ENCODE measurements at regions not wholly inside any gene's neighbourhood (a gene's known extent, or its start where the extent isn't known, plus 50 kb on each side); places are given as distances from the start of the nearest gene placed in this dataset.

DNA sequence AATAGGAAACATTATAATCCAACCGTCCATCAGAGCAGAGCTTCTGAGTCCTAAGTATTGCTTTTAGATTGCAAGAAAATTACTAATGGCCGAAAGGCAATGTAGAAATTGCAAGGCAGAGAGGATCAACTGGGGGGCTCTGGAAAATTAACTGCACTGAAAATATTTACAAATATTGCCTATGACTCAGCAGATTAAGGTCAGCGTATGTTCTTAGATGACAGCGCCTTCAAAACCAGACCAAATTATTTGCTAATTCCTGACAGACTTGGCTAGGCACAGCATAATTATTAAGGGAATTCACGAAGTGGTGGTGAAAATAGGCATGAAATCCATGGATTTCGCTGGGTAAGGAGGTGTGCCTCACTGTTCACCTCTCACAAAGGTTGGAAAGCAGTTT lies 947.7 kb downstream of the TUSC7 start:
- DNase-seq (ENCODE audit: low read depth in 2 of 2) = no peak

- no peak for DNase-seq (ENCODE audit: low read depth in 2 of 2)
These were observed 951.6 kb downstream of the TUSC7 start for GRCh38 chr3:117660941-117661817.

DNA sequence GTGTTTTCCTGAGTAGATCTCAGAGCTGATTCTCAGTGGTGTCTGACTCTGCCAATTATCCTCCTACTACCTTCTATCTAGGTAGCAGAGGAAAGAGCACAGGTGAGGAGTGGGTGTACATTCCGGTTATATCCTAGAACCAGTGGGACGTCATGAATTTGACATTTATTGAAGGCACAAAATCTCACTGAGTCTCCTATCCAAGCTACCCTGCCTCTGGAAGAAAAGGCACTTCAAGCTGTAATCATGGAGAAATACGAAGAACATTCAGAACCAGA lies 952.2 kb downstream of the TUSC7 start:
- no peak for DNase-seq (ENCODE audit: low read depth in 2 of 2)

GRCh38 chr3:117665296-117665695 lies 955.7 kb downstream of the TUSC7 start:
- no peak for DNase-seq (ENCODE audit: low read depth in 2 of 2)

DNA sequence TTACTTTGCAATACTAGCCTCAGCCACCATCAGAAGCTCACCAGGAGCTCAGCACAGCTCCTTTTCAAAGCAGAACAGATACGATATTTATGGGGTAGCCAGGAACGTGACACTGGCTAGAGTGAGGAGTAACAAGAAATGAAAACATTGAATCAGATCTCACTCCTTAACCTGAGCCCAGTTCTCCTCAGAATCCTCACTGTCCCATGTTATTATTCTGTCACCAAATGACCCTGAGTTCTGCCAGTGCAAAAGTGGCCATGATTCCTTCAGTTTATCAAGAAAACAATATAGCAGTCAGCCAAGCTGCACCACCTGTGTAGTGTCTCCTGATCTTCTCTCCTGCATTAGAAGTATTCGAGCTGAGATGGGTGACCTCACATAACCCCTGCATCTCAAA lies 956.7 kb downstream of the TUSC7 start:
- DNase-seq (ENCODE audit: low read depth in 2 of 2) = no peak

- no peak for DNase-seq (ENCODE audit: low read depth in 2 of 2)
These were observed 957.2 kb downstream of the TUSC7 start for GRCh38 chr3:117666812-117667211.

DNA sequence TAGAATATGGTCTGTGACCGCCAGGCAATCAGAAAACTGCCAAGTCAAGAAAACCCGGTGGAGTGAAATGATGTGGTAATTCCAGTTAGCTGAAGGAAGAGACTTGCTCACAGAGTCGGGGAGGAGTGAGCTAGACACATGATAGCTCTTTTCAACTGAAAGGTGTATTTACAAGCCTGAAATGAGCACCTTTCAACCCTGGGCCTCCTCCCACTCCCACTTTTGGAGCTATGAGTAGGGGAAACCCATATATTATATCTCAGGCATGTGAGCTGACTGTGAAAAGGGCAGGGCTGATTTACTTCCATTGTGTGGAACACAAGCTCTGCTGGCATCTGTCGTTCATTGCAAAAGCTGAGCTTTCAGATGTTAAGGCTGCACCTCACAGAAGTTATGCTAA lies 960.2 kb downstream of the TUSC7 start:
- DNase-seq (ENCODE audit: low read depth in 2 of 2) = no peak

DNA sequence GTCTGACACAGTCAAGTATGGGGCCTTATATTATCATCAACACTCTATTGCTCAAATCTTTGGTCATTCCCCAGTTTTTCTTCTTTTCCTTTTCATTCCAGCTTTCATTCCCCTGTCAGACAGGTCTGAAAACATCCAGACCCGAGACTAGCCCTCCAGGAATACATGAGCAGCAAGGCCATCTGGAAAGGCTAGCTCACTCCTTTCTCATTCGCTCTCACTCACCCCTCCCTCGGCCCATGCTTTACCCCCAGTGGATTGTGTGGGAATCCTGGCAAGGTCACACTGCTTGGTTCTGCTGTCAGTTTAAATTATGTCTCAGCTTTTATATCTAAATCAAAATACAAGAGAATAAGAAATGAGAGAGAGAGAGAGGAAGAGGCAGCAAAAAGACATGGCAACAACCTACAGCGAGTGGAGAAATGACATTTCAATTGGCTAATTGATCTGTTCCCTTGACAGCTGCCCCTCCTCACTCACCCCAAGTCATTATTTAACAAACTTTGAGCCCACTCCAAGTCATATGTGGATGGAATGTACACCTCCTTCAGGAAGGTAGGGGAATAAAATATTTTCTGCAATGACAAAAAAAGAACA lies 962.2 kb downstream of the TUSC7 start:
- no peak for DNase-seq (ENCODE audit: low read depth in 2 of 2)

- DNase-seq (ENCODE audit: low read depth in 2 of 2) = no peak
These were observed 964.7 kb downstream of the TUSC7 start for GRCh38 chr3:117674321-117674720.

DNA sequence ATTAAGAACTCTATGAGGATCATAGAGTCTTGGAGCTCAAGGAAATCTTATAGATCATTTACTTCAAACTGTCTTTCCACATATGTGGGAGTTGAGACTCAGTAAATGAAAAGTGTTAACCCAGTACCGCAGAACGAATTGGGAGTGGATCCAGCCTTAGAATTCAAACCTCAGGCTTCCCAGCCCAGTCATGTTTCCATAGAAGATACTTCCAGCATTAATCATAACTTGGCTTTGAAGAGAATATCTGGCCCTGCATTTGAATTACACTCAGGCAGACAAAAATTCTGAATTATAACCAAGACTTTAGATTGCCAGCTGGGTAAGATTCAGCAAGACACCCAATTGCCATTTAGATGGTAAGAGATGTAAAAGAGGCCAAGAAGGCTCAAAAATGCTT lies 972.0 kb downstream of the TUSC7 start:
- no peak for DNase-seq (ENCODE audit: low read depth in 2 of 2)

- no peak for DNase-seq (ENCODE audit: low read depth in 2 of 2)
These were observed 977.5 kb downstream of the TUSC7 start for GRCh38 chr3:117687096-117687495.

- DNase-seq (ENCODE audit: low read depth in 2 of 2) = no peak
These were observed 979.0 kb downstream of the TUSC7 start for GRCh38 chr3:117688583-117688982.

DNA sequence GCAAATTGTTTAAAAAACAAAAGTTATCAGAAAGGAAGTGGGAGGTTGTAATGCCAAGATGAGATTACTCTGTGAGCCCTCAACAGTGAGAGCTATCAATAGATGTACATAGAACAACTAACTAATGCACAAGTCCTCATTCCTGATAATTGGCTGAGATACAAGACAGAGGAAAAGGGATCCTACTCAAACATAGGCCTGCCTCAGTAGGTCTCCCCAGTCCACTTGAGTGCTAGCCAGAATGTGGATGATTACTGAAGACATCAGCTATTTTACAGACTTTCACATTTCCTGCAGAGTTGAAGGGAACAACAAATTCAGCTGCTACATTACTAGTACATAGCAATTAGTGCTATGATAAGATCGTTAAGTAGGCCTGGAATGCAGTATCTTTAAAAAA lies 981.9 kb downstream of the TUSC7 start:
- DNase-seq (ENCODE audit: low read depth in 2 of 2) = no peak

DNA sequence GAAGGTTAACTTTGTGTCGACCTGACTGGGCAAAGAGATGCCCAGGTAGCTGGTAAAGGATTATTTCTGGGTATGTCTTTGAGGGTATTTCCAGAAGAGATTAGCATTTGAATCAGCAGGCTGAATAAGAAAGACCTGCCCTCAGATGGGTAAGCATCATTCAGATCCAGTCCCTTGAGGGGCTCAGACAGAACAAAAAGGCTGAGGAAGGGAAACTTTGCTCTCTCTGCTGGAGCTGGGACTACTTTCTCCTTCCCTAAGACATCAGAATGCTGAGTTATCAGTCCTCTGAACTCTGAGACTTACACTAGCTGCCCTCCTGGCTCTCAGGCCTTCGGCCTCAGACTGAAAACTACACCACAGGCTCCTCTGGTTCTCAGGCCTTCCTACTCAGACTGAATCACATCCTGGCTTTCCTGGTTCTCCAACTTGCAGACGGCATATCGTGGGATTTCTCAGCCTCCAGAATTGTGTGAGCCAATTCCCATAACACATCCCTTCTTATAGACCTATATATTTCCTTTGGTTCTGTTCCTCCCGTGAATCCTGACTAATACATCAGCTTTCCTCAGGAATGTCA lies 982.9 kb downstream of the TUSC7 start:
- DNase-seq (ENCODE audit: low read depth in 2 of 2) = no peak

- no peak for DNase-seq (ENCODE audit: low read depth in 2 of 2)
These were observed 985.7 kb downstream of the TUSC7 start for GRCh38 chr3:117695321-117695720.

GRCh38 chr3:117695871-117696645 lies 986.5 kb downstream of the TUSC7 start:
- no peak for DNase-seq (ENCODE audit: low read depth in 2 of 2)

DNA sequence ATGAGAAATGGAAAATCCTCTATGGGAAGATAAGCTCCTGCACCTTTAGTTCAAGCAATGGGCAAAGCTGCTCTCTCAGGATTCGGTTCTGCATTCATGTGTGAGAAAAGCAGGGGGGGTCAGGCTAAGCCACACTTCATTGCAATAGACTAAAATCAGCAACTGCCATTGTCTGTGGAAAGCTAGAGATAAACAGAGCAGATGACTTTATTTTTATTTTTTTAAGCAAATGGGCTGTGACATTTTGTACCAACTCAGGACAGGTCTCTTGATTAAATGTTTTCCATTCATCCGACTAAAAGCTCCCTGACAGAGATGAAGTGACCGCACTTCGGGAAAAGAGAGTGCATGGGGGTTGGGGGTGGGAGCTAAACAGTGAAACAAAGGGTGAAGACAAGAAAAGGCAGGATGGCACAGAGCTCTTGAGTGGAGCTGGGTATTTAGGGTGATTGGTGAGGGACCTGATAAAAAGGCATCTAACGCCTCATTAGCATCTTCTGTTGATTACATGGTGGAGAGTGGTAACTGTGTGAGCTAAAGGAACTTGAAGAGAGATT lies 987.4 kb downstream of the TUSC7 start:
- DNase-seq (ENCODE audit: low read depth in 2 of 2) = no peak

- DNase-seq (ENCODE audit: low read depth in 2 of 2) = no peak
These were observed 989.5 kb downstream of the TUSC7 start for GRCh38 chr3:117699058-117699457.

GRCh38 chr3:117700573-117701360 lies 991.2 kb downstream of the TUSC7 start:
- no peak for DNase-seq (ENCODE audit: low read depth in 2 of 2)

- no peak for DNase-seq (ENCODE audit: low read depth in 2 of 2)
These were observed 995.4 kb downstream of the TUSC7 start for GRCh38 chr3:117705011-117705410.

- DNase-seq (ENCODE audit: low read depth in 2 of 2) = no peak
These were observed 996.5 kb downstream of the TUSC7 start for GRCh38 chr3:117706037-117706436.
